ENCODE measurements at regions not wholly inside any gene's neighbourhood (a gene's known extent, or its start where the extent isn't known, plus 50 kb on each side); places are given as distances from the start of the nearest gene placed in this dataset.

- TF ChIP-seq, protein P1, sequence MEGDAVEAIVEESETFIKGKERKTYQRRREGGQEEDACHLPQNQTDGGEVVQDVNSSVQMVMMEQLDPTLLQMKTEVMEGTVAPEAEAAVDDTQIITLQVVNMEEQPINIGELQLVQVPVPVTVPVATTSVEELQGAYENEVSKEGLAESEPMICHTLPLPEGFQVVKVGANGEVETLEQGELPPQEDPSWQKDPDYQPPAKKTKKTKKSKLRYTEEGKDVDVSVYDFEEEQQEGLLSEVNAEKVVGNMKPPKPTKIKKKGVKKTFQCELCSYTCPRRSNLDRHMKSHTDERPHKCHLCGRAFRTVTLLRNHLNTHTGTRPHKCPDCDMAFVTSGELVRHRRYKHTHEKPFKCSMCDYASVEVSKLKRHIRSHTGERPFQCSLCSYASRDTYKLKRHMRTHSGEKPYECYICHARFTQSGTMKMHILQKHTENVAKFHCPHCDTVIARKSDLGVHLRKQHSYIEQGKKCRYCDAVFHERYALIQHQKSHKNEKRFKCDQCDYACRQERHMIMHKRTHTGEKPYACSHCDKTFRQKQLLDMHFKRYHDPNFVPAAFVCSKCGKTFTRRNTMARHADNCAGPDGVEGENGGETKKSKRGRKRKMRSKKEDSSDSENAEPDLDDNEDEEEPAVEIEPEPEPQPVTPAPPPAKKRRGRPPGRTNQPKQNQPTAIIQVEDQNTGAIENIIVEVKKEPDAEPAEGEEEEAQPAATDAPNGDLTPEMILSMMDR (IDR thresholded peaks at IDR 0.05; ENCODE audit: poor library complexity, severe bottlenecking), result no peak
- no peak for TF ChIP-seq EP300 (conservative IDR thresholded peaks at IDR 0.05; ENCODE audit: poor library complexity, severe bottlenecking)
- no peak for TF ChIP-seq EZH2 (IDR thresholded peaks at IDR 0.05; ENCODE audit: borderline replicate concordance, insufficient read depth, low read length, poor library complexity, severe bottlenecking)
- no peak for TF ChIP-seq SMC3 (conservative IDR thresholded peaks at IDR 0.05; ENCODE audit: poor library complexity)
- no peak for TF ChIP-seq POLR2AphosphoS5 (IDR thresholded peaks at IDR 0.05)
Measured at GRCh38 chr13:59229401-59229800, 934.3 kb downstream of the DIAPH3 start.
